ENCODE measurements at regions not wholly inside any gene's neighbourhood (a gene's known extent, or its start where the extent isn't known, plus 50 kb on each side); places are given as distances from the start of the nearest gene placed in this dataset.

- no peak overlapping the region for H3K27ac ChIP-seq
- no peaks in the 10 kb centered on the region for H3K9me3 ChIP-seq
- H3K4me1 ChIP-seq, result no peaks in the 10 kb centered on the region
- H3K4me3 ChIP-seq, result no peak overlapping the region
- H3K36me3 ChIP-seq, result no peaks in the 10 kb centered on the region
- no peaks in the 10 kb centered on the region for H3K27me3 ChIP-seq
- TF ChIP-seq POLR2A (IDR thresholded peaks at IDR 0.05) (no peak), POLR2AphosphoS5 (IDR thresholded peaks at IDR 0.05; ENCODE audit: insufficient read depth in 1 of 2, low read depth in 1 of 2) (no peak), CTCF (IDR thresholded peaks at IDR 0.05) (no peak)
- no peak for DNase-seq (ENCODE audit: extremely low spot score in 2 of 2)
- intact Hi-C loops (cut with DNase I), result no loop called here
Observed at GRCh38 chr9:13461414-13461991, 182.0 kb upstream of the MPDZ start.

- no peaks in the 10 kb centered on the region for H3K4me1 ChIP-seq
- no peak for DNase-seq (ENCODE audit: extremely low spot score in 2 of 2)
- no peak overlapping the region for H3K27ac ChIP-seq
- intact Hi-C loops (cut with DNase I), result no loop called here
- H3K9me3 ChIP-seq, result no peaks in the 10 kb centered on the region
- H3K4me3 ChIP-seq, result no peak overlapping the region
- no peak for TF ChIP-seq POLR2A (IDR thresholded peaks at IDR 0.05)
- no peak for TF ChIP-seq POLR2AphosphoS5 (IDR thresholded peaks at IDR 0.05; ENCODE audit: insufficient read depth in 1 of 2, low read depth in 1 of 2)
- TF ChIP-seq CTCF (IDR thresholded peaks at IDR 0.05), result no peak
- no peaks in the 10 kb centered on the region for H3K27me3 ChIP-seq
- H3K36me3 ChIP-seq, result no peaks in the 10 kb centered on the region
Observed at GRCh38 chr9:13459071-13459470, 179.6 kb upstream of the MPDZ start.

- intact Hi-C loops (cut with DNase I), result no loop called here
- TF ChIP-seq POLR2AphosphoS5 (IDR thresholded peaks at IDR 0.05; ENCODE audit: insufficient read depth in 1 of 2, low read depth in 1 of 2), result no peak
- Histone ChIP-seq H3K9me3 (no peaks in the 10 kb centered on the region), H3K4me1 (no peaks in the 10 kb centered on the region), H3K27me3 (no peaks in the 10 kb centered on the region), H3K27ac (no peak overlapping the region), H3K4me3 (no peak overlapping the region), H3K36me3 (no peaks in the 10 kb centered on the region)
- DNase-seq (ENCODE audit: extremely low spot score in 2 of 2), result no peak
Observed at GRCh38 chr9:13457795-13458194, 178.3 kb upstream of the MPDZ start.

- H3K4me1 ChIP-seq, result peaks cover 5% of the 10 kb centered on the region
- DNase-seq (ENCODE audit: extremely low spot score in 2 of 2), result no peak
- H3K36me3 ChIP-seq, result no peaks in the 10 kb centered on the region
- no peaks in the 10 kb centered on the region for H3K9me3 ChIP-seq
- intact Hi-C loops (cut with DNase I), result no loop called here
- no peaks in the 10 kb centered on the region for H3K27me3 ChIP-seq
- no peak overlapping the region for H3K4me3 ChIP-seq
- no peak overlapping the region for H3K27ac ChIP-seq
- TF ChIP-seq POLR2AphosphoS5 (IDR thresholded peaks at IDR 0.05; ENCODE audit: insufficient read depth in 1 of 2, low read depth in 1 of 2), result no peak
- no peak for TF ChIP-seq CTCF (IDR thresholded peaks at IDR 0.05)
- TF ChIP-seq POLR2A (IDR thresholded peaks at IDR 0.05), result no peak
Observed at GRCh38 chr9:13450723-13451122, 171.2 kb upstream of the MPDZ start.

GRCh38 chr9:13448482-13448881 lies 169.0 kb upstream of the MPDZ start:
- H3K36me3 ChIP-seq, result no peaks in the 10 kb centered on the region
- intact Hi-C loops (cut with DNase I), result loop anchor here (10.0 kb wide), 1 partner anchor 896 kb away; no protein-coding TSS in a partner anchor
- no peak overlapping the region for H3K27ac ChIP-seq
- TF ChIP-seq CTCF (IDR thresholded peaks at IDR 0.05) (no peak), POLR2AphosphoS5 (IDR thresholded peaks at IDR 0.05; ENCODE audit: insufficient read depth in 1 of 2, low read depth in 1 of 2) (no peak), POLR2A (IDR thresholded peaks at IDR 0.05) (no peak)
- no peaks in the 10 kb centered on the region for H3K27me3 ChIP-seq
- peaks cover 5% of the 10 kb centered on the region for H3K4me1 ChIP-seq
- no peak for DNase-seq (ENCODE audit: extremely low spot score in 2 of 2)
- no peaks in the 10 kb centered on the region for H3K9me3 ChIP-seq
- H3K4me3 ChIP-seq, result no peak overlapping the region

Data from vagina (tissue), 2 donors.